H1 (cell line): ENCODE measurements at regions not wholly inside any gene's neighbourhood (a gene's known extent, or its start where the extent isn't known, plus 50 kb on each side); places are given as distances from the start of the nearest gene placed in this dataset.

Experiments
- CTCF ChIA-PET: fragments of 300-600 bp; sonication (Branson Sonifier 250); formaldehyde crosslinking; loops from one replicate; lab custom pipeline; 2021; ENCODE audit not compliant: partially characterized antibody; lab: Charles Lee
- POLR2A ChIA-PET: fragments of 300-600 bp; sonication (Branson Sonifier 250); formaldehyde crosslinking; loops from one replicate; lab custom pipeline; 2021; ENCODE audit warnings: inconsistent platforms; ENCODE audit not compliant: partially characterized antibody; lab: Charles Lee
- DNase-seq, 2 experiments: peaks; one replicate each; pipeline versions ENCODE4 v3.0.0 to v3.0.0-alpha.2; 2010 to 2022; ENCODE audit warnings: low spot score in 2 of 2, low read depth in 1 of 2, mixed read lengths in 1 of 2
- FAIRE-seq: peaks from 2 replicates; lab custom pipeline; 2011; peaks lifted over from hg19 to GRCh38; lab: Jason Lieb, UNC
- H2AFZ ChIP-seq: 2 replicates; pipeline ENCODE4 v1.8.1; 2012; ENCODE audit warnings: low read length, inconsistent platforms
- H2AK5ac ChIP-seq: 2 replicates; pipeline ENCODE4 v1.6.1; 2013; ENCODE audit warnings: low read depth, low read length
- H2BK120ac ChIP-seq: replicated peaks from 2 replicates; pipeline ENCODE3; 2013; ENCODE audit warnings: low read depth, low read length, inconsistent platforms
- H2BK12ac ChIP-seq: 2 replicates; pipeline ENCODE4 v1.6.1; 2013; ENCODE audit warnings: low read depth, low read length
- H2BK15ac ChIP-seq: 2 replicates; pipeline ENCODE4 v1.6.1; 2013; ENCODE audit warnings: low read length
- H2BK20ac ChIP-seq: 2 replicates; pipeline ENCODE4 v1.6.1; 2013; ENCODE audit warnings: low read length
- H2BK5ac ChIP-seq: 2 replicates; pipeline ENCODE4 v1.6.1; 2013; ENCODE audit warnings: low read depth, low read length
- H3K14ac ChIP-seq: 2 replicates; pipeline ENCODE4 v1.6.1; 2013; ENCODE audit warnings: inconsistent platforms; ENCODE audit not compliant: insufficient read length
- H3K18ac ChIP-seq: 2 replicates; pipeline ENCODE4 v1.6.1; 2013; ENCODE audit warnings: low read length; ENCODE audit errors: extremely low read depth
- H3K23ac ChIP-seq: 2 replicates; pipeline ENCODE4 v1.6.1; 2013; ENCODE audit warnings: inconsistent platforms; ENCODE audit not compliant: insufficient read length
- H3K23me2 ChIP-seq: 2 replicates; pipeline ENCODE4 v1.6.1; 2013; ENCODE audit warnings: low read depth, low read length
- H3K27ac ChIP-seq: 2 replicates; pipeline ENCODE4 v1.6.1; 2011; ENCODE audit warnings: low read depth, low read length, inconsistent platforms
- H3K27me3 ChIP-seq, 4 experiments: replicated peaks in 1 of 4; 1 replicate in 1 of 4; 2 replicates in 3 of 4; pipeline versions ENCODE4 v1.6.1 to v1.8.1; 2011 to 2013; ENCODE audit warnings: low read length in 3 of 4, mild to moderate bottlenecking in 3 of 4, inconsistent platforms in 2 of 4, mixed read lengths in 2 of 4, moderate library complexity in 1 of 4; ENCODE audit not compliant: control insufficient read depth in 3 of 4, insufficient read depth in 3 of 4; ENCODE audit errors: extremely low read depth in 1 of 4
- H3K36me3 ChIP-seq, 4 experiments: 2 replicates each; pipeline versions ENCODE4 v1.6.1 to v1.8.1; 2011 to 2013; ENCODE audit warnings: mild to moderate bottlenecking in 4 of 4, low read length in 3 of 4, moderate library complexity in 2 of 4, control low read depth in 1 of 4, inconsistent platforms in 1 of 4; ENCODE audit not compliant: insufficient read depth in 4 of 4, control insufficient read depth in 2 of 4
- H3K4ac ChIP-seq: replicated peaks from 2 replicates; pipeline ENCODE3; 2013; ENCODE audit warnings: low read length, low read depth, mixed read lengths, inconsistent platforms; ENCODE audit not compliant: insufficient read length
- H3K4me1 ChIP-seq, 4 experiments: replicated peaks in 1 of 4; 1 replicate in 1 of 4; 2 replicates in 3 of 4; pipeline versions ENCODE4 v1.6.1 to v1.8.1; 2011 to 2013; ENCODE audit warnings: low read length in 3 of 4, inconsistent platforms in 2 of 4, mixed read lengths in 1 of 4; ENCODE audit not compliant: insufficient read depth in 4 of 4, control insufficient read depth in 3 of 4
- H3K4me2 ChIP-seq, 2 experiments: 2 replicates each; pipeline versions ENCODE4 v1.6.1 to v1.8.1; 2011 to 2013; ENCODE audit warnings: low read depth in 2 of 2, low read length in 2 of 2, control low read depth in 1 of 2, inconsistent platforms in 1 of 2, mild to moderate bottlenecking in 1 of 2; ENCODE audit not compliant: insufficient read depth in 1 of 2
- H3K4me3 ChIP-seq, 4 experiments: fragments of 200-600, 300-600 bp in 1 of 4; sonication (generic), shearing (Covaris generic), sonication (Bioruptor Twin) in 1 of 4; 2 replicates each; pipeline versions ENCODE4 v1.5.1 to v1.8.1; 2011 to 2016; ENCODE audit warnings: low read length in 4 of 4, low read depth in 3 of 4, control low read depth in 2 of 4, inconsistent platforms in 2 of 4, mild to moderate bottlenecking in 2 of 4, mixed read lengths in 1 of 4, moderate library complexity in 1 of 4; ENCODE audit not compliant: insufficient read depth in 2 of 4; ENCODE audit errors: extremely low read depth in 1 of 4
- H3K56ac ChIP-seq: replicated peaks from 2 replicates; pipeline ENCODE3; 2013; ENCODE audit warnings: low read depth, mild to moderate bottlenecking, mixed read lengths, low read length, inconsistent platforms; ENCODE audit not compliant: insufficient read length
- H3K79me1 ChIP-seq: 2 replicates; pipeline ENCODE4 v1.6.1; 2013; ENCODE audit warnings: low read depth, low read length, control low read depth
- H3K79me2 ChIP-seq, 2 experiments: 2 replicates each; pipeline versions ENCODE4 v1.6.1 to v1.8.1; 2012 to 2013; ENCODE audit warnings: low read length in 2 of 2, mild to moderate bottlenecking in 2 of 2, inconsistent platforms in 1 of 2; ENCODE audit not compliant: insufficient read depth in 2 of 2, control insufficient read depth in 1 of 2
- H3K9ac ChIP-seq, 4 experiments: replicated peaks in 1 of 4; 1 replicate in 1 of 4; 2 replicates in 3 of 4; pipeline versions ENCODE4 v1.6.1 to v1.8.1; 2011 to 2013; ENCODE audit warnings: low read depth in 3 of 4, low read length in 3 of 4, control low read depth in 2 of 4, mild to moderate bottlenecking in 2 of 4, moderate library complexity in 2 of 4, inconsistent platforms in 1 of 4; ENCODE audit errors: extremely low read depth in 1 of 4
- H3K9me3 ChIP-seq, 2 experiments: 2 replicates each; pipeline versions ENCODE4 v1.6.1 to v1.8.1; 2012 to 2013; ENCODE audit warnings: mild to moderate bottlenecking in 2 of 2, moderate library complexity in 2 of 2, control low read depth in 1 of 2, inconsistent platforms in 1 of 2, low read depth in 1 of 2, low read length in 1 of 2, mixed read lengths in 1 of 2; ENCODE audit not compliant: insufficient read depth in 2 of 2
- H4K20me1 ChIP-seq, 2 experiments: replicated peaks in 1 of 2; 2 replicates each; pipeline versions ENCODE3 to v1.8.1; 2011 to 2013; ENCODE audit warnings: inconsistent platforms in 2 of 2, low read length in 2 of 2, mild to moderate bottlenecking in 1 of 2; ENCODE audit not compliant: insufficient read depth in 2 of 2, control insufficient read depth in 1 of 2
- H4K5ac ChIP-seq: 2 replicates; pipeline ENCODE4 v1.6.1; 2013; ENCODE audit warnings: low read length, low read depth, mixed read lengths, inconsistent platforms; ENCODE audit not compliant: insufficient read length
- H4K8ac ChIP-seq: 2 replicates; pipeline ENCODE4 v1.8.0; 2013; ENCODE audit warnings: mild to moderate bottlenecking, moderate library complexity, low read length, inconsistent platforms; ENCODE audit not compliant: insufficient read depth; ENCODE audit errors: extremely low read depth
- H4K91ac ChIP-seq: replicated peaks from 2 replicates; pipeline ENCODE3; 2013; ENCODE audit warnings: low read length, mixed read lengths, inconsistent platforms; ENCODE audit not compliant: insufficient read length
- CREB1 ChIP-seq: IDR thresholded peaks from 2 replicates; pipeline ENCODE4 v1.6.1; 2012; ENCODE audit warnings: inconsistent platforms
- EZH2 ChIP-seq: fragments of 200-600 bp; sonication (generic); IDR thresholded peaks from 2 replicates; pipeline ENCODE4 v1.7.1; 2012; ENCODE audit warnings: low read depth, mild to moderate bottlenecking, moderate library complexity, low read length, inconsistent platforms; ENCODE audit not compliant: severe bottlenecking
- GTF2F1 ChIP-seq: IDR thresholded peaks from 2 replicates; pipeline ENCODE4 v1.6.1; 2012; ENCODE audit warnings: low read depth, low read length, improper control_type of control experiment, borderline replicate concordance
- KDM4A ChIP-seq: IDR thresholded peaks from one replicate; pipeline ENCODE4 v1.7.1; 2012; ENCODE audit warnings: low read depth, mild to moderate bottlenecking, moderate library complexity, low read length, inconsistent platforms; ENCODE audit not compliant: severe bottlenecking
- SP1 ChIP-seq: IDR thresholded peaks from 2 replicates; pipeline ENCODE4 v1.6.1; 2011; ENCODE audit warnings: low read depth, low read length
- SP2 ChIP-seq: IDR thresholded peaks from 2 replicates; pipeline ENCODE4 v1.6.1; 2012; ENCODE audit warnings: mild to moderate bottlenecking, low read length, inconsistent platforms
- TEAD4 ChIP-seq: IDR thresholded peaks from 2 replicates; pipeline ENCODE4 v1.6.1; 2012; ENCODE audit warnings: low read depth, low read length, inconsistent platforms, mixed read lengths
- YY1 ChIP-seq: IDR thresholded peaks from 2 replicates; pipeline ENCODE4 v1.6.1; 2011; ENCODE audit warnings: low read depth, mild to moderate bottlenecking, low read length
- ZNF274 ChIP-seq: IDR thresholded peaks from 2 replicates; pipeline ENCODE4 v1.7.0; 2012; ENCODE audit warnings: low read length, borderline replicate concordance; ENCODE audit errors: extremely low read depth
- WGBS, 2 experiments: shearing (Covaris generic) in 1 of 2; methylation state at CpG; one replicate each; pipeline versions ENCODE4 v1.1.6 to v1.1.7; 2013 to 2015; ENCODE audit warnings: low lambda C conversion rate in 2 of 2, mixed read lengths in 2 of 2, inconsistent platforms in 1 of 2, low coverage in 1 of 2, missing lambda C conversion rate in 1 of 2; ENCODE audit not compliant: insufficient replicate concordance in 2 of 2, insufficient coverage in 1 of 2, insufficient read length in 1 of 2; ENCODE audit errors: extremely low coverage in 1 of 2, missing lambda C conversion rate in 1 of 2; 5-methylcytosine and 5-hydroxymethylcytosine counted together

DNA sequence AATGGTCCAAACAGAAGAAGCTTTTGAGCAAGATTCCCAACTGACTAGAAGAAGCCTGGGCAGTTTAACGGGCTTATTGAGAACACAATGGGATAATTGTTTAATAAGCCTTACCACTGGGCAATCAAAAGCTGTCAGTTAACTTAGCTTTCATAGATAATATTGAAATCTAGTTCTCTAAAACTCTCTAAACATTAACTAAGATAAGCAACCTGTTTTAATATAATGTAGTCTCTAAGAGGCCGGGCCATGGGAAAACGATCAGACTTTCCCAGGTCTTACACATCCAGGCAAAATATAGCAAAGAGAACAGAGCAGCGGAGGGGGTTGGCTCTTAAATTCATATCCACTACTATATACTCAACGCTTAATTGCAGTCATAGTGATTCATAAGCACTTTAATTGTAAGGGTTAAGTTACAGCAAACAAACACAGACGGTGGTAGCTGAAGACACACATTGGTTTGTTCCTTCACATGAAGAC is 128.0 kb upstream of the FAM83B start:
- DNase-seq (no peak), FAIRE-seq (no peak)
- H2BK20ac ChIP-seq: no peak overlapping the region
- H3K9me3 ChIP-seq: no peaks in the 10 kb centered on the region
- no peak overlapping the region for H3K9ac ChIP-seq
- H4K8ac ChIP-seq: no peak overlapping the region
- no peak overlapping the region for H2AFZ ChIP-seq
- H3K27me3 ChIP-seq: no peaks in the 10 kb centered on the region
- H3K4me3 ChIP-seq: no peak overlapping the region
- no peak overlapping the region for H3K27ac ChIP-seq
- no peaks in the 10 kb centered on the region for H3K23me2 ChIP-seq
- no peak overlapping the region for H2BK12ac ChIP-seq
- no peak overlapping the region for H3K4me2 ChIP-seq
- H3K79me2 ChIP-seq: no peaks in the 10 kb centered on the region
- WGBS, 2 experiments: 92% methylated on average over 6 of the region's 6 CpGs; no CpG with 5 or more reads in 1 of the 2 experiments
- H4K91ac ChIP-seq: no peak overlapping the region
- POLR2A ChIA-PET: no interaction called here
- no peaks in the 10 kb centered on the region for H3K4me1 ChIP-seq
- H2BK5ac ChIP-seq: no peak overlapping the region
- H3K79me1 ChIP-seq: no peaks in the 10 kb centered on the region
- H4K20me1 ChIP-seq: no peaks in the 10 kb centered on the region
- H3K4ac ChIP-seq: no peak overlapping the region
- CTCF ChIA-PET: interaction anchor here (0.6 to 5.0 kb wide), 41 partner anchors 11 to 906 kb away, joined by 3 to 54 read pairs (median 4); no protein-coding TSS in a partner anchor
- H4K5ac ChIP-seq: no peak overlapping the region
- no peak overlapping the region for H3K56ac ChIP-seq
- no peak overlapping the region for H3K18ac ChIP-seq
- H2BK15ac ChIP-seq: no peak overlapping the region
- no peak overlapping the region for H3K14ac ChIP-seq
- no peak overlapping the region for H3K23ac ChIP-seq
- no peaks in the 10 kb centered on the region for H3K36me3 ChIP-seq
- H2BK120ac ChIP-seq: no peak overlapping the region
- H2AK5ac ChIP-seq: no peak overlapping the region
- no peak for TF ChIP-seq GTF2F1
- TF ChIP-seq TEAD4: no peak
- no peak for TF ChIP-seq SP1
- TF ChIP-seq EZH2: no peak
- TF ChIP-seq CREB1: no peak
- TF ChIP-seq YY1: no peak
- no peak for TF ChIP-seq KDM4A
- TF ChIP-seq SP2: no peak
- no peak for TF ChIP-seq ZNF274
